ENCODE measurements at regions not wholly inside any gene's neighbourhood (a gene's known extent, or its start where the extent isn't known, plus 50 kb on each side); places are given as distances from the start of the nearest gene placed in this dataset.

GRCh38 chr2:66382091-66382490 lies 52.8 kb upstream of the MEIS1 start:
- no peak overlapping the region for H3K4me3 ChIP-seq
- peaks cover 24% of the 10 kb centered on the region for H3K27me3 ChIP-seq (replicated peaks)
- no peak overlapping the region for H3K27ac ChIP-seq
- DNase-seq (ENCODE audit: low read depth in 1 of 2, low spot score in 2 of 2), result no peak
- H3K9me3 ChIP-seq (replicated peaks), result no peaks in the 10 kb centered on the region
- H3K36me3 ChIP-seq, result no peaks in the 10 kb centered on the region
- H3K4me1 ChIP-seq (replicated peaks), result no peaks in the 10 kb centered on the region

GRCh38 chr2:66379473-66379872 lies 55.5 kb upstream of the MEIS1 start:
- no peak overlapping the region for H3K27ac ChIP-seq
- no peak overlapping the region for H3K4me3 ChIP-seq
- no peak for DNase-seq (ENCODE audit: low read depth in 1 of 2, low spot score in 2 of 2)
- no peaks in the 10 kb centered on the region for H3K36me3 ChIP-seq
- H3K9me3 ChIP-seq (replicated peaks), result no peaks in the 10 kb centered on the region
- no peaks in the 10 kb centered on the region for H3K4me1 ChIP-seq (replicated peaks)
- H3K27me3 ChIP-seq (replicated peaks), result peaks cover 32% of the 10 kb centered on the region; the same call in 1 of the 2 replicates

- H3K9me3 ChIP-seq (replicated peaks), result no peaks in the 10 kb centered on the region
- H3K27ac ChIP-seq, result no peak overlapping the region
- H3K36me3 ChIP-seq, result no peaks in the 10 kb centered on the region
- H3K27me3 ChIP-seq (replicated peaks), result peaks cover 32% of the 10 kb centered on the region
- no peaks in the 10 kb centered on the region for H3K4me1 ChIP-seq (replicated peaks)
- no peak for DNase-seq (ENCODE audit: low read depth in 1 of 2, low spot score in 2 of 2)
- H3K4me3 ChIP-seq, result no peak overlapping the region
Measured at GRCh38 chr2:66377832-66378231, 57.1 kb upstream of the MEIS1 start.

GRCh38 chr2:66370824-66371223 lies 64.1 kb upstream of the MEIS1 start:
- H3K27me3 ChIP-seq (replicated peaks), result peaks cover 29% of the 10 kb centered on the region
- H3K4me3 ChIP-seq, result no peak overlapping the region
- no peak overlapping the region for H3K27ac ChIP-seq
- no peak for DNase-seq (ENCODE audit: low read depth in 1 of 2, low spot score in 2 of 2)
- H3K4me1 ChIP-seq (replicated peaks), result no peaks in the 10 kb centered on the region
- H3K9me3 ChIP-seq (replicated peaks), result no peaks in the 10 kb centered on the region
- H3K36me3 ChIP-seq, result no peaks in the 10 kb centered on the region

GRCh38 chr2:66366619-66367018 lies 68.3 kb upstream of the MEIS1 start:
- H3K4me1 ChIP-seq (replicated peaks), result peaks cover 16% of the 10 kb centered on the region
- H3K9me3 ChIP-seq (replicated peaks), result no peaks in the 10 kb centered on the region
- H3K27ac ChIP-seq, result no peak overlapping the region
- no peak overlapping the region for H3K4me3 ChIP-seq
- DNase-seq (ENCODE audit: low read depth in 1 of 2, low spot score in 2 of 2), result no peak
- no peaks in the 10 kb centered on the region for H3K36me3 ChIP-seq
- H3K27me3 ChIP-seq (replicated peaks), result peaks cover 29% of the 10 kb centered on the region

- DNase-seq (ENCODE audit: low read depth in 1 of 2, low spot score in 2 of 2), result peak; percentile 58 to 84
- Histone ChIP-seq H3K27me3 (replicated peaks) (peaks cover 36% of the 10 kb centered on the region), H3K36me3 (no peaks in the 10 kb centered on the region), H3K27ac (no peak overlapping the region), H3K4me3 (no peak overlapping the region), H3K9me3 (replicated peaks) (no peaks in the 10 kb centered on the region), H3K4me1 (replicated peaks) (peaks cover 16% of the 10 kb centered on the region)
Measured at GRCh38 chr2:66364495-66365333, 70.2 kb upstream of the MEIS1 start.

GRCh38 chr2:66362701-66363100 lies 72.2 kb upstream of the MEIS1 start:
- H3K9me3 ChIP-seq (replicated peaks), result no peaks in the 10 kb centered on the region
- no peak overlapping the region for H3K27ac ChIP-seq
- H3K27me3 ChIP-seq (replicated peaks), result peaks cover 34% of the 10 kb centered on the region
- no peaks in the 10 kb centered on the region for H3K36me3 ChIP-seq
- no peak for DNase-seq (ENCODE audit: low read depth in 1 of 2, low spot score in 2 of 2)
- no peak overlapping the region for H3K4me3 ChIP-seq
- H3K4me1 ChIP-seq (replicated peaks), result peaks cover 16% of the 10 kb centered on the region

- Histone ChIP-seq H3K9me3 (replicated peaks) (no peaks in the 10 kb centered on the region), H3K4me1 (replicated peaks) (no peaks in the 10 kb centered on the region), H3K36me3 (no peaks in the 10 kb centered on the region), H3K27ac (no peak overlapping the region), H3K27me3 (replicated peaks) (no peaks in the 10 kb centered on the region), H3K4me3 (no peak overlapping the region)
- no peak for DNase-seq (ENCODE audit: low read depth in 1 of 2, low spot score in 2 of 2)
Measured at GRCh38 chr2:66346231-66346664, 88.7 kb upstream of the MEIS1 start.

- H3K27me3 ChIP-seq (replicated peaks), result no peaks in the 10 kb centered on the region
- H3K36me3 ChIP-seq, result no peaks in the 10 kb centered on the region
- no peak for DNase-seq (ENCODE audit: low read depth in 1 of 2, low spot score in 2 of 2)
- H3K4me3 ChIP-seq, result no peak overlapping the region
- no peaks in the 10 kb centered on the region for H3K4me1 ChIP-seq (replicated peaks)
- H3K27ac ChIP-seq, result no peak overlapping the region
- H3K9me3 ChIP-seq (replicated peaks), result no peaks in the 10 kb centered on the region
Measured at GRCh38 chr2:66344087-66344663, 90.8 kb upstream of the MEIS1 start.

- Histone ChIP-seq H3K27ac (no peak overlapping the region), H3K36me3 (no peaks in the 10 kb centered on the region), H3K4me1 (replicated peaks) (no peaks in the 10 kb centered on the region), H3K4me3 (no peak overlapping the region), H3K9me3 (replicated peaks) (no peaks in the 10 kb centered on the region), H3K27me3 (replicated peaks) (no peaks in the 10 kb centered on the region)
- no peak for DNase-seq (ENCODE audit: low read depth in 1 of 2, low spot score in 2 of 2)
Measured at GRCh38 chr2:66343259-66343658, 91.7 kb upstream of the MEIS1 start.

- no peaks in the 10 kb centered on the region for H3K27me3 ChIP-seq (replicated peaks)
- no peak overlapping the region for H3K4me3 ChIP-seq
- no peak for DNase-seq (ENCODE audit: low read depth in 1 of 2, low spot score in 2 of 2)
- H3K36me3 ChIP-seq, result no peaks in the 10 kb centered on the region
- no peak overlapping the region for H3K27ac ChIP-seq
- no peaks in the 10 kb centered on the region for H3K4me1 ChIP-seq (replicated peaks)
- no peaks in the 10 kb centered on the region for H3K9me3 ChIP-seq (replicated peaks)
Measured at GRCh38 chr2:66340521-66340920, 94.4 kb upstream of the MEIS1 start.

GRCh38 chr2:66334237-66335029 lies 100.5 kb upstream of the MEIS1 start:
- H3K4me1 ChIP-seq (replicated peaks), result no peaks in the 10 kb centered on the region

GRCh38 chr2:66331176-66331575 lies 103.7 kb upstream of the MEIS1 start:
- Histone ChIP-seq H3K4me1 (replicated peaks) (no peaks in the 10 kb centered on the region), H3K36me3 (no peaks in the 10 kb centered on the region), H3K27ac (no peak overlapping the region), H3K27me3 (replicated peaks) (no peaks in the 10 kb centered on the region), H3K4me3 (no peak overlapping the region), H3K9me3 (replicated peaks) (no peaks in the 10 kb centered on the region)
- DNase-seq (ENCODE audit: low read depth in 1 of 2, low spot score in 2 of 2), result no peak

More at GRCh38 chr2:66334237-66335029, 100.5 kb upstream of the MEIS1 start:
- Histone ChIP-seq H3K27ac (no peak overlapping the region), H3K27me3 (replicated peaks) (no peaks in the 10 kb centered on the region), H3K36me3 (no peaks in the 10 kb centered on the region), H3K9me3 (replicated peaks) (no peaks in the 10 kb centered on the region), H3K4me3 (no peak overlapping the region)
- DNase-seq (ENCODE audit: low read depth in 1 of 2, low spot score in 2 of 2), result no peak

- Histone ChIP-seq H3K27me3 (replicated peaks) (no peaks in the 10 kb centered on the region), H3K36me3 (no peaks in the 10 kb centered on the region), H3K9me3 (replicated peaks) (no peaks in the 10 kb centered on the region), H3K4me1 (replicated peaks) (no peaks in the 10 kb centered on the region), H3K4me3 (no peak overlapping the region), H3K27ac (no peak overlapping the region)
- no peak for DNase-seq (ENCODE audit: low read depth in 1 of 2, low spot score in 2 of 2)
Measured at GRCh38 chr2:66329081-66329605, 105.8 kb upstream of the MEIS1 start.

Measured in SJSA1 (cell line).